Astrocyte (in vitro differentiated cells and primary cell): ENCODE measurements at regions not wholly inside any gene's neighbourhood (a gene's known extent, or its start where the extent isn't known, plus 50 kb on each side); places are given as distances from the start of the nearest gene placed in this dataset.

ENCODE experiments used
- CTCF ChIP-seq: IDR thresholded peaks from 2 replicates; pipeline ENCODE4 v1.5.1; 2011; ENCODE audit warnings: low read depth, mild to moderate bottlenecking, inconsistent platforms, low read length, moderate library complexity; ENCODE audit not compliant: insufficient read depth
- EZH2 ChIP-seq: IDR thresholded peaks from 2 replicates; pipeline ENCODE4 v1.6.1; 2012; ENCODE audit warnings: mild to moderate bottlenecking, low read length, inconsistent platforms; ENCODE audit not compliant: insufficient read depth

DNA sequence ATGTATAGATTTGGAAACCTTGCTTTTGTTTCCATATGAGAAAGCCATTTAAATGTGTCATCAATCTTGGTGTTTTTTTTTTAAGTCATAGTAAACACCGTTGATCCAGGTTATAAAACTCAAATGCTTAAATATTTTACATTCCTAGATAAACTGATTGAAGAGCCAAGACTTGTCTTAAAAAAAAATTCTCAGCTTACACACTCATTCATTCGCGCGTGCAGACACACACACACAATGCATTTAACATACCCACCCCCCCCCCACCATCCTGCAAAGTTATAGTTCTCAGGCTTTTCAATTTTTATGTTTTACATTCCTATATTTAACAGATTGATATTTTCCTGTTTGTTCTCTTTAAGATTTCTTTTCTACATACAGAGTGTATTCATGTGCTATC is 536.4 kb downstream of the PRKD1 start:
- no peak for TF ChIP-seq CTCF
- no peak for TF ChIP-seq EZH2
